ENCODE measurements at regions not wholly inside any gene's neighbourhood (a gene's known extent, or its start where the extent isn't known, plus 50 kb on each side); places are given as distances from the start of the nearest gene placed in this dataset.

- no peak for DNase-seq (ENCODE audit: low read depth in 4 of 4, low spot score in 2 of 4)
These were observed 633.1 kb upstream of the TYRP1 start for GRCh38 chr9:12060067-12060466.

GRCh38 chr9:12060811-12061210 is 632.4 kb upstream of the TYRP1 start:
- no peak for DNase-seq (ENCODE audit: low read depth in 4 of 4, low spot score in 2 of 4)

GRCh38 chr9:12065050-12065449 is 628.1 kb upstream of the TYRP1 start:
- no peak for DNase-seq (ENCODE audit: low read depth in 4 of 4, low spot score in 2 of 4)

GRCh38 chr9:12065686-12066085 is 627.5 kb upstream of the TYRP1 start:
- DNase-seq (ENCODE audit: low read depth in 4 of 4, low spot score in 2 of 4): no peak

- DNase-seq (ENCODE audit: low read depth in 4 of 4, low spot score in 2 of 4): no peak
These were observed 626.6 kb upstream of the TYRP1 start for GRCh38 chr9:12066455-12067035.

GRCh38 chr9:12069366-12069765 is 623.8 kb upstream of the TYRP1 start:
- DNase-seq (ENCODE audit: low read depth in 4 of 4, low spot score in 2 of 4): no peak

GRCh38 chr9:12085399-12085798 is 607.8 kb upstream of the TYRP1 start:
- no peak for DNase-seq (ENCODE audit: low read depth in 4 of 4, low spot score in 2 of 4)

GRCh38 chr9:12091865-12092527 is 601.2 kb upstream of the TYRP1 start:
- no peak for DNase-seq (ENCODE audit: low read depth in 4 of 4, low spot score in 2 of 4)

GRCh38 chr9:12094046-12094445 is 599.1 kb upstream of the TYRP1 start:
- DNase-seq (ENCODE audit: low read depth in 4 of 4, low spot score in 2 of 4): no peak

GRCh38 chr9:12095931-12096330 is 597.3 kb upstream of the TYRP1 start:
- peak in 1 of 4 donors; percentile 3 for DNase-seq (ENCODE audit: low read depth in 4 of 4, low spot score in 2 of 4)

GRCh38 chr9:12133416-12133815 is 559.8 kb upstream of the TYRP1 start:
- no peak for DNase-seq (ENCODE audit: low read depth in 4 of 4, low spot score in 2 of 4)

GRCh38 chr9:12141422-12141821 is 551.8 kb upstream of the TYRP1 start:
- DNase-seq (ENCODE audit: low read depth in 4 of 4, low spot score in 2 of 4): no peak

GRCh38 chr9:12155401-12156134 is 537.6 kb upstream of the TYRP1 start:
- DNase-seq (ENCODE audit: low read depth in 4 of 4, low spot score in 2 of 4): no peak

GRCh38 chr9:12162181-12162815 is 530.9 kb upstream of the TYRP1 start:
- DNase-seq (ENCODE audit: low read depth in 4 of 4, low spot score in 2 of 4): no peak

- DNase-seq (ENCODE audit: low read depth in 4 of 4, low spot score in 2 of 4): no peak
These were observed 529.3 kb upstream of the TYRP1 start for GRCh38 chr9:12163723-12164458.

- no peak for DNase-seq (ENCODE audit: low read depth in 4 of 4, low spot score in 2 of 4)
These were observed 526.7 kb upstream of the TYRP1 start for GRCh38 chr9:12166518-12166917.

- no peak for DNase-seq (ENCODE audit: low read depth in 4 of 4, low spot score in 2 of 4)
These were observed 522.7 kb upstream of the TYRP1 start for GRCh38 chr9:12170456-12170855.

GRCh38 chr9:12178634-12179033 is 514.6 kb upstream of the TYRP1 start:
- DNase-seq (ENCODE audit: low read depth in 4 of 4, low spot score in 2 of 4): no peak

- no peak for DNase-seq (ENCODE audit: low read depth in 4 of 4, low spot score in 2 of 4)
These were observed 510.4 kb upstream of the TYRP1 start for GRCh38 chr9:12182806-12183205.

- DNase-seq (ENCODE audit: low read depth in 4 of 4, low spot score in 2 of 4): no peak
These were observed 509.9 kb upstream of the TYRP1 start for GRCh38 chr9:12183321-12183720.

- DNase-seq (ENCODE audit: low read depth in 4 of 4, low spot score in 2 of 4): no peak
These were observed 507.3 kb upstream of the TYRP1 start for GRCh38 chr9:12185856-12186255.
